ENCODE measurements at regions not wholly inside any gene's neighbourhood (a gene's known extent, or its start where the extent isn't known, plus 50 kb on each side); places are given as distances from the start of the nearest gene placed in this dataset.
"Not testable (repeated sequence)": the region's sequence is repeated elsewhere in the genome, so short reads cannot be mapped to it uniquely, and the experiment has no call there.

GRCh38 chr10:2886662-2887061, 180.7 kb upstream of the PFKP start:
- intact Hi-C loops (cut with DNase I) = no loop called here
- WGBS (ENCODE audit: insufficient coverage, low coverage, low lambda C conversion rate, missing lambda C conversion rate) = 54% methylated on average over 5 of the region's 12 CpGs
- Histone ChIP-seq H3K27me3 (no peaks in the 10 kb centered on the region), H3K4me3 (no peak overlapping the region), H3K27ac (no peak overlapping the region), H3K36me3 (no peaks in the 10 kb centered on the region), H3K4me1 (no peaks in the 10 kb centered on the region), H3K9me3 (no peaks in the 10 kb centered on the region)
- TF ChIP-seq POLR2A (IDR thresholded peaks at IDR 0.05) (no peak), CTCF (IDR thresholded peaks at IDR 0.05) (no peak)
- no peak for DNase-seq
- no peak for ATAC-seq

GRCh38 chr10:2885288-2886278, 181.8 kb upstream of the PFKP start:
- intact Hi-C loops (cut with DNase I) = no loop called here
- 58% methylated on average over 10 of the region's 10 CpGs for WGBS (ENCODE audit: insufficient coverage, low coverage, low lambda C conversion rate, missing lambda C conversion rate)
- no peak for TF ChIP-seq POLR2A (IDR thresholded peaks at IDR 0.05)
- no peak for TF ChIP-seq CTCF (IDR thresholded peaks at IDR 0.05)

DNA sequence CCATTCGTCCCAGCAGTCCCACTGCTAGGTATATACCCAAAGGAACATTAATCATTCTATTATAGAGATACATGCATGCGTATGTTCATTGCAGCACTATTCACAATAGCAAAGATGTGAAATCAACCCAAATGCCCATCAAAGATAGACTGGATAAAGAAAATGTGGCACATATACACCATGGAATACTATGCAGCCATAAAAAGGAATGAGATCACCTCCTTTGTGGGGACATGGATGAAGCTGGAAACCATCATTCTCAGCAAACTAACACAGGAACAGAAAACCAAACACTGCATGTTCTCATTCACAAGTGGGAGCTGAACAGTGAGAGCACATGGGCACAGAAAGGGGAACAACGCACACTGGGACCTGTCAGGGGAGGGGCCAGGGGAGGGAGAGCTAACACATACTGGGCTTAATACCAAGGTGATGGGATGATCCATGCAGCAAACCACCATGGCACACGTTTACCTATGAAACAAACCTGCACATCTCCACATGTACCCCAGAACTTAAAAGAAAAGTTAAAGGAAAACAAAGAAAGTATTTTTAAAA, 183.3 kb upstream of the PFKP start:
- intact Hi-C loops (cut with DNase I); H3K4me1 ChIP-seq; ATAC-seq; H3K27ac ChIP-seq; H3K4me3 ChIP-seq; H3K9me3 ChIP-seq; DNase-seq; H3K27me3 ChIP-seq; H3K36me3 ChIP-seq: not testable (repeated sequence)
- WGBS (ENCODE audit: insufficient coverage, low coverage, low lambda C conversion rate, missing lambda C conversion rate) = 50% methylated on average over 4 of the region's 4 CpGs

More at GRCh38 chr10:2885288-2886278, 181.8 kb upstream of the PFKP start:
- Histone ChIP-seq H3K27me3 (no peaks in the 10 kb centered on the region), H3K27ac (no peak overlapping the region), H3K9me3 (no peaks in the 10 kb centered on the region), H3K4me1 (no peaks in the 10 kb centered on the region), H3K36me3 (no peaks in the 10 kb centered on the region), H3K4me3 (no peak overlapping the region)
- ATAC-seq (no peak), DNase-seq (no peak)

DNA sequence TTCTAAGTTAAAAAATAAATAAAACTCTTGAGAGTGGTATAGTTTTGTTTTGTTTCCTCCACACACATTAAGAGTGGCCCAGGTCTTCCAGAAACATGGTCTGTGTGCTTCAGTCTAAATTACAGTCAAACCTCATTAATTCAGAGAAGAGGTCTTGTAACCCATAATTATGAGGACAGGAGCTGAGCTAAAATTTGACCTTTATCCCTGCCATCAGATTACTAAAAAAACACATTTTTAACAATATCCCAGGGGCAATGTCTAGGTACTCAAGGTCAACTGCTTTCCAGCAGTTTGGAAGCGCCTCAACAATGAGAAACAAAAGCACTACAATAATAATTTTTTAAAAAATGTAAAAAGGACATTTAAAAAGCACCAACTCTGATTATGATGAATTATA, 184.1 kb upstream of the PFKP start:
- ATAC-seq = no peak
- 77% methylated on average over 1 of the region's 1 CpG for WGBS (ENCODE audit: insufficient coverage, low coverage, low lambda C conversion rate, missing lambda C conversion rate)
- TF ChIP-seq POLR2A (IDR thresholded peaks at IDR 0.05) = no peak
- no peak for TF ChIP-seq CTCF (IDR thresholded peaks at IDR 0.05)
- H3K36me3 ChIP-seq = no peaks in the 10 kb centered on the region
- intact Hi-C loops (cut with DNase I) = no loop called here
- no peaks in the 10 kb centered on the region for H3K9me3 ChIP-seq
- H3K4me1 ChIP-seq = no peaks in the 10 kb centered on the region
- H3K4me3 ChIP-seq = no peak overlapping the region
- no peak for DNase-seq
- no peak overlapping the region for H3K27ac ChIP-seq
- H3K27me3 ChIP-seq = no peaks in the 10 kb centered on the region

GRCh38 chr10:2882628-2883027, 184.7 kb upstream of the PFKP start:
- no peaks in the 10 kb centered on the region for H3K27me3 ChIP-seq
- no peaks in the 10 kb centered on the region for H3K4me1 ChIP-seq
- no peak for TF ChIP-seq POLR2A (IDR thresholded peaks at IDR 0.05)
- no peak for TF ChIP-seq CTCF (IDR thresholded peaks at IDR 0.05)
- no peak for ATAC-seq
- H3K27ac ChIP-seq = no peak overlapping the region
- intact Hi-C loops (cut with DNase I) = no loop called here
- no peaks in the 10 kb centered on the region for H3K36me3 ChIP-seq
- no peak for DNase-seq
- H3K4me3 ChIP-seq = no peak overlapping the region
- H3K9me3 ChIP-seq = no peaks in the 10 kb centered on the region
- 74% methylated on average over 9 of the region's 9 CpGs for WGBS (ENCODE audit: insufficient coverage, low coverage, low lambda C conversion rate, missing lambda C conversion rate)

Measured in right lobe of liver (tissue), 6 donors.